ENCODE measurements at regions not wholly inside any gene's neighbourhood (a gene's known extent, or its start where the extent isn't known, plus 50 kb on each side); places are given as distances from the start of the nearest gene placed in this dataset.

DNA sequence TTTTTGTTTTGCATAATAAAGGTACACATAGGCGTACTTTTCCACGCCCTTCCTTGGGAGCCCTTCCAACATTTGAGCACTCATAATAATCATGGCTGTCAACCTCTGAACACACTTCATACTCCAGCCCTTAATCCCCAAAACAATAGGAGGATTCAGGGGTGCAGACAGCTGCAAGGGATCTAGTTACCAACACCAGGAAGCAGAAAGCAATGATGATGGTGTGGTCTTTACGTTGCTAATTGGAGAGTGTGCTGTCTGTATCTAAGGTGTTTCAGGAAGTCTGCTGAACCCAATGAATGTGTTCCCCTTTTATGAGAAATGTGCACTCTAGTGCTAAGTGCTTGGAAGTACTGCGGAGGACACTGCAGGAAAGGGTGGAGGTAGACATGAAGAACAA is 60.3 kb upstream of the PDZRN3 start:
- CTCF ChIA-PET = no interaction called here
- intact Hi-C loops (cut with micrococcal nuclease; ENCODE audit: unreplicated experiment) = no loop called here

DNA sequence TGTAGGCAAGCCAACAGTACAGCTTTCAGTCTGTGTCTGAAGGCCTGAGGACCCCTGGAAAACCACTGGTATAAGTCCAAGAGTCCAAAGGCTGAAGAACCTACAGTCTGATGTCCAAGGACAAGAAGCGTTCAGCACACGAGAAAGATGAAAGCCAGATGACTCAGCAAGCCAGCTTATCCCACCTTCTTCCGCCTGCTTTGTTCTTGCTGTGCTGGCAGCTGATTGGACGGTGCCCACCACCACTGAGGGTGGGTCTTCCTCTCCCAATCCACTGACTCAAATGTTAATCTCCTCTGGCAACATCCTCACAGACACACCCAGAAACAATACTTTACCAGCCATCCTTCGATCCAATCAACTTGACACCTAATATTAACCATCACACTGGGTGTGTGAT is 59.0 kb upstream of the PDZRN3 start:
- H3K36me3 Mint-ChIP-seq (ENCODE audit: insufficient read depth, unreplicated experiment) = no peaks in the 10 kb centered on the region
- CTCF ChIA-PET = no interaction called here
- no peak overlapping the region for H3K27ac Mint-ChIP-seq (ENCODE audit: unreplicated experiment)
- intact Hi-C loops (cut with micrococcal nuclease; ENCODE audit: unreplicated experiment) = no loop called here
- H3K4me1 Mint-ChIP-seq (ENCODE audit: low read depth, unreplicated experiment) = no peaks in the 10 kb centered on the region
- no peaks in the 10 kb centered on the region for H3K27me3 Mint-ChIP-seq (ENCODE audit: unreplicated experiment)
- DNase-seq = no peak
- peaks cover 5% of the 10 kb centered on the region for H3K9me3 Mint-ChIP-seq (ENCODE audit: low read depth, unreplicated experiment)
- BruUV-seq (replicated peaks) = no TSS peak
- H3K4me3 Mint-ChIP-seq (ENCODE audit: low read depth, unreplicated experiment) = no peak overlapping the region
- TF ChIP-seq, protein P1, sequence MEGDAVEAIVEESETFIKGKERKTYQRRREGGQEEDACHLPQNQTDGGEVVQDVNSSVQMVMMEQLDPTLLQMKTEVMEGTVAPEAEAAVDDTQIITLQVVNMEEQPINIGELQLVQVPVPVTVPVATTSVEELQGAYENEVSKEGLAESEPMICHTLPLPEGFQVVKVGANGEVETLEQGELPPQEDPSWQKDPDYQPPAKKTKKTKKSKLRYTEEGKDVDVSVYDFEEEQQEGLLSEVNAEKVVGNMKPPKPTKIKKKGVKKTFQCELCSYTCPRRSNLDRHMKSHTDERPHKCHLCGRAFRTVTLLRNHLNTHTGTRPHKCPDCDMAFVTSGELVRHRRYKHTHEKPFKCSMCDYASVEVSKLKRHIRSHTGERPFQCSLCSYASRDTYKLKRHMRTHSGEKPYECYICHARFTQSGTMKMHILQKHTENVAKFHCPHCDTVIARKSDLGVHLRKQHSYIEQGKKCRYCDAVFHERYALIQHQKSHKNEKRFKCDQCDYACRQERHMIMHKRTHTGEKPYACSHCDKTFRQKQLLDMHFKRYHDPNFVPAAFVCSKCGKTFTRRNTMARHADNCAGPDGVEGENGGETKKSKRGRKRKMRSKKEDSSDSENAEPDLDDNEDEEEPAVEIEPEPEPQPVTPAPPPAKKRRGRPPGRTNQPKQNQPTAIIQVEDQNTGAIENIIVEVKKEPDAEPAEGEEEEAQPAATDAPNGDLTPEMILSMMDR (IDR thresholded peaks at IDR 0.05; ENCODE audit: unreplicated experiment) = no peak

More for the DNA sequence above, 60.3 kb upstream of the PDZRN3 start:
- no peaks in the 10 kb centered on the region for H3K36me3 Mint-ChIP-seq (ENCODE audit: insufficient read depth, unreplicated experiment)
- BruUV-seq (replicated peaks) = no TSS peak
- no peaks in the 10 kb centered on the region for H3K4me1 Mint-ChIP-seq (ENCODE audit: low read depth, unreplicated experiment)
- no peak overlapping the region for H3K27ac Mint-ChIP-seq (ENCODE audit: unreplicated experiment)
- H3K9me3 Mint-ChIP-seq (ENCODE audit: low read depth, unreplicated experiment) = peaks cover 5% of the 10 kb centered on the region
- H3K4me3 Mint-ChIP-seq (ENCODE audit: low read depth, unreplicated experiment) = no peak overlapping the region
- no peaks in the 10 kb centered on the region for H3K27me3 Mint-ChIP-seq (ENCODE audit: unreplicated experiment)
- no peak for DNase-seq
- TF ChIP-seq, protein P1 (IDR thresholded peaks at IDR 0.05; ENCODE audit: unreplicated experiment) = no peak

DNA sequence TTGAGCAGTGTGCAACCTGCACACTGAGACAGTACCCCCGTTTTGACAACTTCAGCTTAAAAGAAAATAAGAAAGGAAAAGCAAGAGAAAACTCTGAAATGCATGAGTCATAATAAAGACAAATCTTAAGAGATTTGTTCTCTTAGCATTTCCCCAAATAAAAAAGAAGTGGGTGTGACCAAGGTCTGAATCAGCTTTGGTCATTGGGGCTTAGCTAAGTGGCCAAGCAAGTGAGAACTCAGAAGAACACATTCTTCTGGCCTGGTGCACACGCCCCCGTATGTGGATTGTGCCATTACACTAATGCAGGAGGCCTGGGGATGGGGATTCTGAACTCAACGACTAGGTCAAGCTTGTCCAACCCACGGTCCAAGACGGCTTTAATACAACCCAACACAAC is 56.9 kb upstream of the PDZRN3 start:
- H3K4me3 Mint-ChIP-seq (ENCODE audit: low read depth, unreplicated experiment) = no peak overlapping the region
- intact Hi-C loops (cut with micrococcal nuclease; ENCODE audit: unreplicated experiment) = no loop called here

DNA sequence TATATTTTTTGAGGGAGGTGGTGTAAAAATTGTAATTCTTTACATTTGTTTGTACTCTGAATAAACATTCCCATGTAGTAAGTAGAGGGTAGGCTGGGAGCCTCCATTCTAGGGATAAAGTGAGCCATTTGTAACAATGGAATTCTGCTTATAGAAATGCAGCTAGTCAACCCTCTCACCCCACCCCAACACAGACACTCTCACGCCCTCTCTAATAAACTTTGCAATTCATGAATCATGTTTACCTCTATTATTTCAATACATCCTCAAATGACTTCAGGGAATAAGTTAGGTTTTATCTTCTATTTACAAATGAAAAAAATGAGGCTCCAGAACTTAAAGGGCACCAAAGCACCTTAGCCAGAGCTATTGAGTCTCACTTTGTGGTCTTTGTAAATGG is 56.5 kb upstream of the PDZRN3 start:
- CTCF ChIA-PET = no interaction called here
- no peak for DNase-seq
- peaks cover 5% of the 10 kb centered on the region for H3K9me3 Mint-ChIP-seq (ENCODE audit: low read depth, unreplicated experiment)
- no peak overlapping the region for H3K4me3 Mint-ChIP-seq (ENCODE audit: low read depth, unreplicated experiment)
- no TSS peak for BruUV-seq (replicated peaks)
- intact Hi-C loops (cut with micrococcal nuclease; ENCODE audit: unreplicated experiment) = no loop called here
- TF ChIP-seq, protein P1 (IDR thresholded peaks at IDR 0.05; ENCODE audit: unreplicated experiment) = no peak
- no peaks in the 10 kb centered on the region for H3K36me3 Mint-ChIP-seq (ENCODE audit: insufficient read depth, unreplicated experiment)
- no peaks in the 10 kb centered on the region for H3K27me3 Mint-ChIP-seq (ENCODE audit: unreplicated experiment)
- H3K4me1 Mint-ChIP-seq (ENCODE audit: low read depth, unreplicated experiment) = no peaks in the 10 kb centered on the region
- H3K27ac Mint-ChIP-seq (ENCODE audit: unreplicated experiment) = no peak overlapping the region

More for the DNA sequence above, 56.9 kb upstream of the PDZRN3 start:
- Mint-ChIP-seq H3K27me3 (ENCODE audit: unreplicated experiment) (no peaks in the 10 kb centered on the region), H3K27ac (ENCODE audit: unreplicated experiment) (no peak overlapping the region), H3K36me3 (ENCODE audit: insufficient read depth, unreplicated experiment) (no peaks in the 10 kb centered on the region), H3K4me1 (ENCODE audit: low read depth, unreplicated experiment) (no peaks in the 10 kb centered on the region), H3K9me3 (ENCODE audit: low read depth, unreplicated experiment) (peaks cover 5% of the 10 kb centered on the region)
- TF ChIP-seq, protein P1 (IDR thresholded peaks at IDR 0.05; ENCODE audit: unreplicated experiment) = no peak
- no TSS peak for BruUV-seq (replicated peaks)
- DNase-seq = no peak
- CTCF ChIA-PET = no interaction called here

All from Calu3 (cell line).